ENCODE measurements at regions not wholly inside any gene's neighbourhood (a gene's known extent, or its start where the extent isn't known, plus 50 kb on each side); places are given as distances from the start of the nearest gene placed in this dataset.

DNA sequence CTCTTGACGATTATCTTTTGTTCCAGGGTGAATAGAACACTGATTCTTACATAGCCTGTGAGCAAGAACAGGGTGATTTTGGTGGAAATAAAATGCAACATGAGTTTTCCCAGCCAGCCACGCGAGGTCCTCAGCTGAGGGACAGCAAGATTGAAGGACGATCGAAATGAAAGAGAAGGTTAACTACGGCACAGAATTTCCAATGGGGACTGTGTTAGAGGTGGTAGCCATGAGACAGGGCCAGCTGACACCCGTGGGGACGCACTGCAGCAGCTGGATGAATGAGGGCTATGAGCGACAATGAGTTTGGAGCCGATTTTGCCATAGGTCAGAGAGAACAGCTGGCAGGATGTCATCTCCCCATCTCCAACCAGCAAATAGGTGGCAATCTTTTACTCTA, 243.4 kb upstream of the PELI2 start:
- H3K27me3 ChIP-seq (ENCODE audit: insufficient read depth) = no peaks in the 10 kb centered on the region
- H3K9me2 ChIP-seq (ENCODE audit: insufficient read depth) = no peaks in the 10 kb centered on the region; the same call in 1 of the 2 replicates
- H3K36me3 Mint-ChIP-seq (ENCODE audit: low read depth) = no peaks in the 10 kb centered on the region
- no peak for TF ChIP-seq ZNF114 (CRISPR knock-in tag; IDR thresholded peaks at IDR 0.05)
- TF ChIP-seq, protein P1, sequence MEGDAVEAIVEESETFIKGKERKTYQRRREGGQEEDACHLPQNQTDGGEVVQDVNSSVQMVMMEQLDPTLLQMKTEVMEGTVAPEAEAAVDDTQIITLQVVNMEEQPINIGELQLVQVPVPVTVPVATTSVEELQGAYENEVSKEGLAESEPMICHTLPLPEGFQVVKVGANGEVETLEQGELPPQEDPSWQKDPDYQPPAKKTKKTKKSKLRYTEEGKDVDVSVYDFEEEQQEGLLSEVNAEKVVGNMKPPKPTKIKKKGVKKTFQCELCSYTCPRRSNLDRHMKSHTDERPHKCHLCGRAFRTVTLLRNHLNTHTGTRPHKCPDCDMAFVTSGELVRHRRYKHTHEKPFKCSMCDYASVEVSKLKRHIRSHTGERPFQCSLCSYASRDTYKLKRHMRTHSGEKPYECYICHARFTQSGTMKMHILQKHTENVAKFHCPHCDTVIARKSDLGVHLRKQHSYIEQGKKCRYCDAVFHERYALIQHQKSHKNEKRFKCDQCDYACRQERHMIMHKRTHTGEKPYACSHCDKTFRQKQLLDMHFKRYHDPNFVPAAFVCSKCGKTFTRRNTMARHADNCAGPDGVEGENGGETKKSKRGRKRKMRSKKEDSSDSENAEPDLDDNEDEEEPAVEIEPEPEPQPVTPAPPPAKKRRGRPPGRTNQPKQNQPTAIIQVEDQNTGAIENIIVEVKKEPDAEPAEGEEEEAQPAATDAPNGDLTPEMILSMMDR (conservative IDR thresholded peaks at IDR 0.05; ENCODE audit: low read depth in 2 of 2) = peak in 1 of 2 experiments; percentile 19; a peak in 1 of 4 replicates
- H3F3A ChIP-seq (replicated peaks; ENCODE audit: low read depth) = no peaks in the 10 kb centered on the region
- no peaks in the 10 kb centered on the region for H3K9me3 Mint-ChIP-seq
- H3K4me1 ChIP-seq (ENCODE audit: insufficient read depth) = no peaks in the 10 kb centered on the region
- H3K4me2 ChIP-seq = no peak overlapping the region
- no peak for DNase-seq (ENCODE audit: low spot score)
- H3K4me3 ChIP-seq = no peak overlapping the region
- no peak overlapping the region for H3K27ac ChIP-seq (ENCODE audit: low read depth)
- H3K79me2 ChIP-seq (replicated peaks; ENCODE audit: insufficient read depth) = no peaks in the 10 kb centered on the region
- no peak for ATAC-seq
- no peak overlapping the region for H3K4me3 Mint-ChIP-seq
- no peak overlapping the region for H2AFZ ChIP-seq
- no peaks in the 10 kb centered on the region for H3K36me3 ChIP-seq (ENCODE audit: insufficient read depth)
- H4K20me1 ChIP-seq (replicated peaks; ENCODE audit: insufficient read depth) = no peaks in the 10 kb centered on the region
- no peaks in the 10 kb centered on the region for H3K4me1 Mint-ChIP-seq
- H3K27ac Mint-ChIP-seq = no peak overlapping the region; the same call in 1 of the 2 replicates
- peaks cover under 1% of the 10 kb centered on the region for H3K27me3 Mint-ChIP-seq (ENCODE audit: insufficient read depth, low read depth, poor library complexity)

- Histone ChIP-seq H3K27ac (ENCODE audit: low read depth) (no peak overlapping the region), H3K4me3 (no peak overlapping the region), H3K4me1 (ENCODE audit: insufficient read depth) (no peaks in the 10 kb centered on the region), H3K9me2 (ENCODE audit: insufficient read depth) (no peaks in the 10 kb centered on the region), H3F3A (replicated peaks; ENCODE audit: low read depth) (no peaks in the 10 kb centered on the region), H2AFZ (0 out of 2 replicates have a peak overlapping the region, but pooled peaks have one; percentile 11), H3K27me3 (ENCODE audit: insufficient read depth) (no peaks in the 10 kb centered on the region), H3K36me3 (ENCODE audit: insufficient read depth) (no peaks in the 10 kb centered on the region), H3K79me2 (replicated peaks; ENCODE audit: insufficient read depth) (no peaks in the 10 kb centered on the region), H3K4me2 (no peak overlapping the region), H4K20me1 (replicated peaks; ENCODE audit: insufficient read depth) (no peaks in the 10 kb centered on the region)
- no peak for ATAC-seq
- Mint-ChIP-seq H3K4me1 (peaks cover 16% of the 10 kb centered on the region), H3K4me3 (no peak overlapping the region), H3K36me3 (ENCODE audit: low read depth) (peaks cover 3% of the 10 kb centered on the region; the same call in 1 of the 3 replicates), H3K9me3 (no peaks in the 10 kb centered on the region), H3K27ac (no peak overlapping the region), H3K27me3 (ENCODE audit: insufficient read depth, low read depth, poor library complexity) (peaks cover 4% of the 10 kb centered on the region)
- no peak for DNase-seq (ENCODE audit: low spot score)
- TF ChIP-seq POLR2AphosphoS5 (IDR thresholded peaks at IDR 0.05; ENCODE audit: low read depth) (no peak), CREB1 (CRISPR knock-in tag; IDR thresholded peaks at IDR 0.05; ENCODE audit: low read depth) (no peak), STAT1 (IDR thresholded peaks at IDR 0.05; ENCODE audit: unreplicated experiment) (no peak), NANOG (IDR thresholded peaks at IDR 0.05; ENCODE audit: borderline replicate concordance) (no peak), JUNB (IDR thresholded peaks at IDR 0.05; ENCODE audit: unreplicated experiment) (no peak), EZH2 (IDR thresholded peaks at IDR 0.05; ENCODE audit: low read depth, unreplicated experiment) (no peak), EZH2phosphoT487 (IDR thresholded peaks at IDR 0.05; ENCODE audit: unreplicated experiment) (no peak)
- TF ChIP-seq, protein P2, sequence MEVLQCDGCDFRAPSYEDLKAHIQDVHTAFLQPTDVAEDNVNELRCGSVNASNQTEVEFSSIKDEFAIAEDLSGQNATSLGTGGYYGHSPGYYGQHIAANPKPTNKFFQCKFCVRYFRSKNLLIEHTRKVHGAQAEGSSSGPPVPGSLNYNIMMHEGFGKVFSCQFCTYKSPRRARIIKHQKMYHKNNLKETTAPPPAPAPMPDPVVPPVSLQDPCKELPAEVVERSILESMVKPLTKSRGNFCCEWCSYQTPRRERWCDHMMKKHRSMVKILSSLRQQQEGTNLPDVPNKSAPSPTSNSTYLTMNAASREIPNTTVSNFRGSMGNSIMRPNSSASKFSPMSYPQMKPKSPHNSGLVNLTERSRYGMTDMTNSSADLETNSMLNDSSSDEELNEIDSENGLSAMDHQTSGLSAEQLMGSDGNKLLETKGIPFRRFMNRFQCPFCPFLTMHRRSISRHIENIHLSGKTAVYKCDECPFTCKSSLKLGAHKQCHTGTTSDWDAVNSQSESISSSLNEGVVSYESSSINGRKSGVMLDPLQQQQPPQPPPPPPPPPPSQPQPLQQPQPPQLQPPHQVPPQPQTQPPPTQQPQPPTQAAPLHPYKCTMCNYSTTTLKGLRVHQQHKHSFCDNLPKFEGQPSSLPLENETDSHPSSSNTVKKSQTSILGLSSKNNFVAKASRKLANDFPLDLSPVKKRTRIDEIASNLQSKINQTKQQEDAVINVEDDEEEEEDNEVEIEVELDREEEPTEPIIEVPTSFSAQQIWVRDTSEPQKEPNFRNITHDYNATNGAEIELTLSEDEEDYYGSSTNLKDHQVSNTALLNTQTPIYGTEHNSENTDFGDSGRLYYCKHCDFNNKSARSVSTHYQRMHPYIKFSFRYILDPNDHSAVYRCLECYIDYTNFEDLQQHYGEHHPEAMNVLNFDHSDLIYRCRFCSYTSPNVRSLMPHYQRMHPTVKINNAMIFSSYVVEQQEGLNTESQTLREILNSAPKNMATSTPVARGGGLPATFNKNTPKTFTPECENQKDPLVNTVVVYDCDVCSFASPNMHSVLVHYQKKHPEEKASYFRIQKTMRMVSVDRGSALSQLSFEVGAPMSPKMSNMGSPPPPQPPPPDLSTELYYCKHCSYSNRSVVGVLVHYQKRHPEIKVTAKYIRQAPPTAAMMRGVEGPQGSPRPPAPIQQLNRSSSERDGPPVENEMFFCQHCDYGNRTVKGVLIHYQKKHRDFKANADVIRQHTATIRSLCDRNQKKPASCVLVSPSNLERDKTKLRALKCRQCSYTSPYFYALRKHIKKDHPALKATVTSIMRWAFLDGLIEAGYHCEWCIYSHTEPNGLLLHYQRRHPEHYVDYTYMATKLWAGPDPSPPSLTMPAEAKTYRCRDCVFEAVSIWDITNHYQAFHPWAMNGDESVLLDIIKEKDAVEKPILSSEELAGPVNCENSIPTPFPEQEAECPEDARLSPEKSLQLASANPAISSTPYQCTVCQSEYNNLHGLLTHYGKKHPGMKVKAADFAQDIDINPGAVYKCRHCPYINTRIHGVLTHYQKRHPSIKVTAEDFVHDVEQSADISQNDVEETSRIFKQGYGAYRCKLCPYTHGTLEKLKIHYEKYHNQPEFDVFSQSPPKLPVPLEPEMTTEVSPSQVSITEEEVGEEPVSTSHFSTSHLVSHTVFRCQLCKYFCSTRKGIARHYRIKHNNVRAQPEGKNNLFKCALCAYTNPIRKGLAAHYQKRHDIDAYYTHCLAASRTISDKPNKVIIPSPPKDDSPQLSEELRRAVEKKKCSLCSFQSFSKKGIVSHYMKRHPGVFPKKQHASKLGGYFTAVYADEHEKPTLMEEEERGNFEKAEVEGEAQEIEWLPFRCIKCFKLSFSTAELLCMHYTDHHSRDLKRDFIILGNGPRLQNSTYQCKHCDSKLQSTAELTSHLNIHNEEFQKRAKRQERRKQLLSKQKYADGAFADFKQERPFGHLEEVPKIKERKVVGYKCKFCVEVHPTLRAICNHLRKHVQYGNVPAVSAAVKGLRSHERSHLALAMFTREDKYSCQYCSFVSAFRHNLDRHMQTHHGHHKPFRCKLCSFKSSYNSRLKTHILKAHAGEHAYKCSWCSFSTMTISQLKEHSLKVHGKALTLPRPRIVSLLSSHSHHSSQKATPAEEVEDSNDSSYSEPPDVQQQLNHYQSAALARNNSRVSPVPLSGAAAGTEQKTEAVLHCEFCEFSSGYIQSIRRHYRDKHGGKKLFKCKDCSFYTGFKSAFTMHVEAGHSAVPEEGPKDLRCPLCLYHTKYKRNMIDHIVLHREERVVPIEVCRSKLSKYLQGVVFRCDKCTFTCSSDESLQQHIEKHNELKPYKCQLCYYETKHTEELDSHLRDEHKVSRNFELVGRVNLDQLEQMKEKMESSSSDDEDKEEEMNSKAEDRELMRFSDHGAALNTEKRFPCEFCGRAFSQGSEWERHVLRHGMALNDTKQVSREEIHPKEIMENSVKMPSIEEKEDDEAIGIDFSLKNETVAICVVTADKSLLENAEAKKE (CRISPR knock-in tag; IDR thresholded peaks at IDR 0.05) = no peak
- TF ChIP-seq, protein P1 (conservative IDR thresholded peaks at IDR 0.05; ENCODE audit: low read depth in 2 of 2) = no peak
- TF ChIP-seq, protein P3, sequence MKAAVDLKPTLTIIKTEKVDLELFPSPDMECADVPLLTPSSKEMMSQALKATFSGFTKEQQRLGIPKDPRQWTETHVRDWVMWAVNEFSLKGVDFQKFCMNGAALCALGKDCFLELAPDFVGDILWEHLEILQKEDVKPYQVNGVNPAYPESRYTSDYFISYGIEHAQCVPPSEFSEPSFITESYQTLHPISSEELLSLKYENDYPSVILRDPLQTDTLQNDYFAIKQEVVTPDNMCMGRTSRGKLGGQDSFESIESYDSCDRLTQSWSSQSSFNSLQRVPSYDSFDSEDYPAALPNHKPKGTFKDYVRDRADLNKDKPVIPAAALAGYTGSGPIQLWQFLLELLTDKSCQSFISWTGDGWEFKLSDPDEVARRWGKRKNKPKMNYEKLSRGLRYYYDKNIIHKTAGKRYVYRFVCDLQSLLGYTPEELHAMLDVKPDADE (IDR thresholded peaks at IDR 0.05) = no peak
Measured at GRCh38 chr14:55877942-55878341, 240.3 kb upstream of the PELI2 start.

Data from GM23338 (cell line).